ENCODE measurements at regions not wholly inside any gene's neighbourhood (a gene's known extent, or its start where the extent isn't known, plus 50 kb on each side); places are given as distances from the start of the nearest gene placed in this dataset.

DNA sequence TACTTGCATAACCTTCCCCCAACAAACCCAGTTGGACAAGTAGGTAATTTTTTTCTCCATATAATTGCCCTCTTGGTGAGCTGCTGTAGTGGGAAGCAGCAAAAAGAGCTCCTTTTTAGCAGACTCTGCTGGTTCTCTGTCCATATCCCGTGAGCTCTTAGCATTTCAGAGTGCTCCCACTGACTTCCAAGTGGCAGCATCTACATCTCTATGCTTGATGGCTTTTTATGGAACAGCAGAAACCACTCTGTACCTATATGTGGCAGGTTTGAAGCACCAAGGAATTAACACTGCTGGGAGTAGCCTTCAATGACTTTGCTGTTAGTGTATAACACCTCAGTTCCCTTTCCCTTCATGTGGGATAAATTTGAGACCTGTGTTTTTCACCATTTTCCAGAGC lies 168.4 kb upstream of the NHS start:
- no peak for TF ChIP-seq CTCF (IDR thresholded peaks at IDR 0.05 in 2 of 3, conservative IDR thresholded peaks at IDR 0.05 in 1 of 3; ENCODE audit: insufficient read depth in 2 of 3, low read depth in 1 of 3, low read length in 3 of 3)
- no peak for TF ChIP-seq TEAD4 (IDR thresholded peaks at IDR 0.05; ENCODE audit: low read length)
- TF ChIP-seq TEAD4 (CRISPR knock-in tag; IDR thresholded peaks at IDR 0.05; ENCODE audit: borderline replicate concordance): no peak
- TF ChIP-seq FOXA3 (CRISPR knock-in tag; conservative IDR thresholded peaks at IDR 0.05 in 1 of 2, IDR thresholded peaks at IDR 0.05 in 1 of 2): no peak
- TF ChIP-seq SMAD1 (IDR thresholded peaks at IDR 0.05; ENCODE audit: low read depth, low read length, partially characterized antibody): no peak
- TF ChIP-seq, protein P1, sequence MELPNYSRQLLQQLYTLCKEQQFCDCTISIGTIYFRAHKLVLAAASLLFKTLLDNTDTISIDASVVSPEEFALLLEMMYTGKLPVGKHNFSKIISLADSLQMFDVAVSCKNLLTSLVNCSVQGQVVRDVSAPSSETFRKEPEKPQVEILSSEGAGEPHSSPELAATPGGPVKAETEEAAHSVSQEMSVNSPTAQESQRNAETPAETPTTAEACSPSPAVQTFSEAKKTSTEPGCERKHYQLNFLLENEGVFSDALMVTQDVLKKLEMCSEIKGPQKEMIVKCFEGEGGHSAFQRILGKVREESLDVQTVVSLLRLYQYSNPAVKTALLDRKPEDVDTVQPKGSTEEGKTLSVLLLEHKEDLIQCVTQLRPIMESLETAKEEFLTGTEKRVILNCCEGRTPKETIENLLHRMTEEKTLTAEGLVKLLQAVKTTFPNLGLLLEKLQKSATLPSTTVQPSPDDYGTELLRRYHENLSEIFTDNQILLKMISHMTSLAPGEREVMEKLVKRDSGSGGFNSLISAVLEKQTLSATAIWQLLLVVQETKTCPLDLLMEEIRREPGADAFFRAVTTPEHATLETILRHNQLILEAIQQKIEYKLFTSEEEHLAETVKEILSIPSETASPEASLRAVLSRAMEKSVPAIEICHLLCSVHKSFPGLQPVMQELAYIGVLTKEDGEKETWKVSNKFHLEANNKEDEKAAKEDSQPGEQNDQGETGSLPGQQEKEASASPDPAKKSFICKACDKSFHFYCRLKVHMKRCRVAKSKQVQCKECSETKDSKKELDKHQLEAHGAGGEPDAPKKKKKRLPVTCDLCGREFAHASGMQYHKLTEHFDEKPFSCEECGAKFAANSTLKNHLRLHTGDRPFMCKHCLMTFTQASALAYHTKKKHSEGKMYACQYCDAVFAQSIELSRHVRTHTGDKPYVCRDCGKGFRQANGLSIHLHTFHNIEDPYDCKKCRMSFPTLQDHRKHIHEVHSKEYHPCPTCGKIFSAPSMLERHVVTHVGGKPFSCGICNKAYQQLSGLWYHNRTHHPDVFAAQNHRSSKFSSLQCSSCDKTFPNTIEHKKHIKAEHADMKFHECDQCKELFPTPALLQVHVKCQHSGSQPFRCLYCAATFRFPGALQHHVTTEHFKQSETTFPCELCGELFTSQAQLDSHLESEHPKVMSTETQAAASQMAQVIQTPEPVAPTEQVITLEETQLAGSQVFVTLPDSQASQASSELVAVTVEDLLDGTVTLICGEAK (IDR thresholded peaks at IDR 0.05): no peak
- TF ChIP-seq, protein P1 (CRISPR knock-in tag; IDR thresholded peaks at IDR 0.05): no peak
- no peak for TF ChIP-seq ZNF764 (CRISPR knock-in tag; IDR thresholded peaks at IDR 0.05; ENCODE audit: low read depth)
- TF ChIP-seq GATA2 (CRISPR knock-in tag; IDR thresholded peaks at IDR 0.05): no peak
